ENCODE measurements at regions not wholly inside any gene's neighbourhood (a gene's known extent, or its start where the extent isn't known, plus 50 kb on each side); places are given as distances from the start of the nearest gene placed in this dataset.

DNA sequence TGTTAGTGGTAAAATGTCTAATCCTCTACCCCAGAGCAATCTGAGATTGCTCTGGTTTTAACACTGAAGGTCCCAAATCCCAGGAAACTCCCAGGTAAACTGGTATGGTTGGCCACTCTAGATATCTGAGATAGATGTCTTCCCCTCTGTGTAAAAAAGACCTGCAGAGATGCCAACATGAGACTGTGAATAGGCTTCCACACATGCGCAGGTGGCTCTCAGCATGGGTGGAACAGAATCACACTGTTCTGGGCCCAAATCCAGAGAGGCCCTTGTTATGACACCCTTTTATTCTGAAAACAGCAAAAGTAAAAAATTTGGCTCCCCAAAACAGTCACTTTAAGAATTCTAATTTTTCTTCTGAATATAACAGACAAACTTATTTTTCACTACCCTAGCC is 88.7 kb upstream of the BMP5 start:
- ATAC-seq: no peak
- TF ChIP-seq CSDC2 (CRISPR knock-in tag; IDR thresholded peaks at IDR 0.05) (no peak), ZNF565 (CRISPR knock-in tag; conservative IDR thresholded peaks at IDR 0.05; ENCODE audit: low read depth) (no peak), ARNTL (CRISPR knock-in tag; IDR thresholded peaks at IDR 0.05; ENCODE audit: borderline replicate concordance, low read depth) (no peak), BACH2 (CRISPR knock-in tag; IDR thresholded peaks at IDR 0.05; ENCODE audit: borderline replicate concordance) (no peak), ZFP3 (CRISPR knock-in tag; IDR thresholded peaks at IDR 0.05) (no peak), ZNF70 (CRISPR knock-in tag; IDR thresholded peaks at IDR 0.05) (no peak), TOX (CRISPR knock-in tag; IDR thresholded peaks at IDR 0.05; ENCODE audit: borderline replicate concordance) (no peak), ZNF8 (CRISPR knock-in tag; IDR thresholded peaks at IDR 0.05) (no peak), ISL1 (CRISPR knock-in tag; IDR thresholded peaks at IDR 0.05) (no peak), ZC3H10 (CRISPR knock-in tag; IDR thresholded peaks at IDR 0.05) (no peak), RARB (CRISPR knock-in tag; IDR thresholded peaks at IDR 0.05) (no peak)
- TF ChIP-seq, protein P1, sequence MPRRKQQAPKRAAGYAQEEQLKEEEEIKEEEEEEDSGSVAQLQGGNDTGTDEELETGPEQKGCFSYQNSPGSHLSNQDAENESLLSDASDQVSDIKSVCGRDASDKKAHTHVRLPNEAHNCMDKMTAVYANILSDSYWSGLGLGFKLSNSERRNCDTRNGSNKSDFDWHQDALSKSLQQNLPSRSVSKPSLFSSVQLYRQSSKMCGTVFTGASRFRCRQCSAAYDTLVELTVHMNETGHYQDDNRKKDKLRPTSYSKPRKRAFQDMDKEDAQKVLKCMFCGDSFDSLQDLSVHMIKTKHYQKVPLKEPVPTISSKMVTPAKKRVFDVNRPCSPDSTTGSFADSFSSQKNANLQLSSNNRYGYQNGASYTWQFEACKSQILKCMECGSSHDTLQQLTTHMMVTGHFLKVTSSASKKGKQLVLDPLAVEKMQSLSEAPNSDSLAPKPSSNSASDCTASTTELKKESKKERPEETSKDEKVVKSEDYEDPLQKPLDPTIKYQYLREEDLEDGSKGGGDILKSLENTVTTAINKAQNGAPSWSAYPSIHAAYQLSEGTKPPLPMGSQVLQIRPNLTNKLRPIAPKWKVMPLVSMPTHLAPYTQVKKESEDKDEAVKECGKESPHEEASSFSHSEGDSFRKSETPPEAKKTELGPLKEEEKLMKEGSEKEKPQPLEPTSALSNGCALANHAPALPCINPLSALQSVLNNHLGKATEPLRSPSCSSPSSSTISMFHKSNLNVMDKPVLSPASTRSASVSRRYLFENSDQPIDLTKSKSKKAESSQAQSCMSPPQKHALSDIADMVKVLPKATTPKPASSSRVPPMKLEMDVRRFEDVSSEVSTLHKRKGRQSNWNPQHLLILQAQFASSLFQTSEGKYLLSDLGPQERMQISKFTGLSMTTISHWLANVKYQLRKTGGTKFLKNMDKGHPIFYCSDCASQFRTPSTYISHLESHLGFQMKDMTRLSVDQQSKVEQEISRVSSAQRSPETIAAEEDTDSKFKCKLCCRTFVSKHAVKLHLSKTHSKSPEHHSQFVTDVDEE (CRISPR knock-in tag; IDR thresholded peaks at IDR 0.05): no peak
- TF ChIP-seq, protein P2, sequence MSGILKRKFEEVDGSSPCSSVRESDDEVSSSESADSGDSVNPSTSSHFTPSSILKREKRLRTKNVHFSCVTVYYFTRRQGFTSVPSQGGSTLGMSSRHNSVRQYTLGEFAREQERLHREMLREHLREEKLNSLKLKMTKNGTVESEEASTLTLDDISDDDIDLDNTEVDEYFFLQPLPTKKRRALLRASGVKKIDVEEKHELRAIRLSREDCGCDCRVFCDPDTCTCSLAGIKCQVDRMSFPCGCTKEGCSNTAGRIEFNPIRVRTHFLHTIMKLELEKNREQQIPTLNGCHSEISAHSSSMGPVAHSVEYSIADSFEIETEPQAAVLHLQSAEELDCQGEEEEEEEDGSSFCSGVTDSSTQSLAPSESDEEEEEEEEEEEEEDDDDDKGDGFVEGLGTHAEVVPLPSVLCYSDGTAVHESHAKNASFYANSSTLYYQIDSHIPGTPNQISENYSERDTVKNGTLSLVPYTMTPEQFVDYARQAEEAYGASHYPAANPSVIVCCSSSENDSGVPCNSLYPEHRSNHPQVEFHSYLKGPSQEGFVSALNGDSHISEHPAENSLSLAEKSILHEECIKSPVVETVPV (CRISPR knock-in tag; IDR thresholded peaks at IDR 0.05): no peak
- TF ChIP-seq, protein P3, sequence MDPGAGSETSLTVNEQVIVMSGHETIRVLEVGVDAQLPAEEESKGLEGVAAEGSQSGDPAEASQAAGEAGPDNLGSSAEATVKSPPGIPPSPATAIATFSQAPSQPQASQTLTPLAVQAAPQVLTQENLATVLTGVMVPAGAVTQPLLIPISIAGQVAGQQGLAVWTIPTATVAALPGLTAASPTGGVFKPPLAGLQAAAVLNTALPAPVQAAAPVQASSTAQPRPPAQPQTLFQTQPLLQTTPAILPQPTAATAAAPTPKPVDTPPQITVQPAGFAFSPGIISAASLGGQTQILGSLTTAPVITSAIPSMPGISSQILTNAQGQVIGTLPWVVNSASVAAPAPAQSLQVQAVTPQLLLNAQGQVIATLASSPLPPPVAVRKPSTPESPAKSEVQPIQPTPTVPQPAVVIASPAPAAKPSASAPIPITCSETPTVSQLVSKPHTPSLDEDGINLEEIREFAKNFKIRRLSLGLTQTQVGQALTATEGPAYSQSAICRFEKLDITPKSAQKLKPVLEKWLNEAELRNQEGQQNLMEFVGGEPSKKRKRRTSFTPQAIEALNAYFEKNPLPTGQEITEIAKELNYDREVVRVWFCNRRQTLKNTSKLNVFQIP (CRISPR knock-in tag; IDR thresholded peaks at IDR 0.05; ENCODE audit: borderline replicate concordance, low read depth): no peak

DNA sequence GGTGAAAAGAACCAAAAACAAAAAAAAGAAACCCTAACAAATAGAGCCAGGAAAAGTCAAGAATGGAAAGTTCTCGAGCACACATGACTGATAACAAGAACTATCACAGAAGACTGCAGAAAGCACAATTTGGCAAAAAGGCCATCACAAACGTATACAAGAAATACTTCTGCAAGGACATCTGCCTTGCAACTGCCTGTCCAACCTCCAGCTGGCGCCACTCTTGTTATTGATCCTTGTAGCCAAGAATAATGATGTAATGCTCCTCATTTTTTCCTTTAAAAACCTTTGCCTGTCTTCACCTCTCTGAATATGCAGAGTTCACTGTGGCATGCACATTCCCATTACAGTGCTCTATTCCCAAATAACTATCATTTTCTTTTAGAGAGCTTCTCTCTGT is 87.9 kb upstream of the BMP5 start:
- TF ChIP-seq BACH2 (CRISPR knock-in tag; IDR thresholded peaks at IDR 0.05; ENCODE audit: borderline replicate concordance) (no peak), PPARA (CRISPR knock-in tag; IDR thresholded peaks at IDR 0.05; ENCODE audit: borderline replicate concordance) (no peak), ZC3H10 (CRISPR knock-in tag; IDR thresholded peaks at IDR 0.05) (no peak), ZFP30 (CRISPR knock-in tag; IDR thresholded peaks at IDR 0.05) (no peak), RARB (CRISPR knock-in tag; IDR thresholded peaks at IDR 0.05) (no peak), GLIS3 (CRISPR knock-in tag; IDR thresholded peaks at IDR 0.05) (no peak), ESRRG (CRISPR knock-in tag; IDR thresholded peaks at IDR 0.05) (no peak), ZFP3 (CRISPR knock-in tag; IDR thresholded peaks at IDR 0.05) (no peak), SNAI2 (CRISPR knock-in tag; IDR thresholded peaks at IDR 0.05) (no peak), CSDC2 (CRISPR knock-in tag; IDR thresholded peaks at IDR 0.05) (no peak), OSR1 (CRISPR knock-in tag; IDR thresholded peaks at IDR 0.05) (no peak)
- TF ChIP-seq, protein P2 (CRISPR knock-in tag; IDR thresholded peaks at IDR 0.05): no peak
- TF ChIP-seq, protein P4, sequence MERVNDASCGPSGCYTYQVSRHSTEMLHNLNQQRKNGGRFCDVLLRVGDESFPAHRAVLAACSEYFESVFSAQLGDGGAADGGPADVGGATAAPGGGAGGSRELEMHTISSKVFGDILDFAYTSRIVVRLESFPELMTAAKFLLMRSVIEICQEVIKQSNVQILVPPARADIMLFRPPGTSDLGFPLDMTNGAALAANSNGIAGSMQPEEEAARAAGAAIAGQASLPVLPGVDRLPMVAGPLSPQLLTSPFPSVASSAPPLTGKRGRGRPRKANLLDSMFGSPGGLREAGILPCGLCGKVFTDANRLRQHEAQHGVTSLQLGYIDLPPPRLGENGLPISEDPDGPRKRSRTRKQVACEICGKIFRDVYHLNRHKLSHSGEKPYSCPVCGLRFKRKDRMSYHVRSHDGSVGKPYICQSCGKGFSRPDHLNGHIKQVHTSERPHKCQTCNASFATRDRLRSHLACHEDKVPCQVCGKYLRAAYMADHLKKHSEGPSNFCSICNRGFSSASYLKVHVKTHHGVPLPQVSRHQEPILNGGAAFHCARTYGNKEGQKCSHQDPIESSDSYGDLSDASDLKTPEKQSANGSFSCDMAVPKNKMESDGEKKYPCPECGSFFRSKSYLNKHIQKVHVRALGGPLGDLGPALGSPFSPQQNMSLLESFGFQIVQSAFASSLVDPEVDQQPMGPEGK (CRISPR knock-in tag; IDR thresholded peaks at IDR 0.05; ENCODE audit: borderline replicate concordance): no peak
- TF ChIP-seq, protein P3 (CRISPR knock-in tag; IDR thresholded peaks at IDR 0.05; ENCODE audit: borderline replicate concordance, low read depth): no peak
- TF ChIP-seq, protein P5, sequence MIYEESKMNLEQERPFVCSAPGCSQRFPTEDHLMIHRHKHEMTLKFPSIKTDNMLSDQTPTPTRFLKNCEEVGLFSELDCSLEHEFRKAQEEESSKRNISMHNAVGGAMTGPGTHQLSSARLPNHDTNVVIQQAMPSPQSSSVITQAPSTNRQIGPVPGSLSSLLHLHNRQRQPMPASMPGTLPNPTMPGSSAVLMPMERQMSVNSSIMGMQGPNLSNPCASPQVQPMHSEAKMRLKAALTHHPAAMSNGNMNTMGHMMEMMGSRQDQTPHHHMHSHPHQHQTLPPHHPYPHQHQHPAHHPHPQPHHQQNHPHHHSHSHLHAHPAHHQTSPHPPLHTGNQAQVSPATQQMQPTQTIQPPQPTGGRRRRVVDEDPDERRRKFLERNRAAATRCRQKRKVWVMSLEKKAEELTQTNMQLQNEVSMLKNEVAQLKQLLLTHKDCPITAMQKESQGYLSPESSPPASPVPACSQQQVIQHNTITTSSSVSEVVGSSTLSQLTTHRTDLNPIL (CRISPR knock-in tag; IDR thresholded peaks at IDR 0.05; ENCODE audit: low read depth): no peak
- no peak for ATAC-seq

Data from SK-N-SH treated with all-trans-retinoic acid at 6 μM for 48 hours (cell line).